GM12878 (cell line): ENCODE measurements at regions not wholly inside any gene's neighbourhood (a gene's known extent, or its start where the extent isn't known, plus 50 kb on each side); places are given as distances from the start of the nearest gene placed in this dataset.

Experiments
- BCL3 ChIP-seq: IDR thresholded peaks from 2 replicates; pipeline ENCODE4 v1.6.1; 2011; ENCODE audit warnings: borderline replicate concordance, low read depth, mild to moderate bottlenecking, moderate library complexity, low read length; ENCODE audit not compliant: insufficient read depth, poor library complexity, severe bottlenecking
- CEBPB ChIP-seq, 2 experiments: fragments of 150-350 bp in 1 of 2; IDR thresholded peaks; 2 replicates each; pipeline ENCODE4 v1.6.1; 2012 to 2014; ENCODE audit warnings: low read depth in 2 of 2, low read length in 2 of 2, borderline replicate concordance in 1 of 2, inconsistent platforms in 1 of 2
- CTCF ChIP-seq, 3 experiments: IDR thresholded peaks in 2 of 3; conservative IDR thresholded peaks in 1 of 3; 2 replicates each; pipeline ENCODE4 v1.5.1; 2011; ENCODE audit warnings: low read depth in 3 of 3, low read length in 3 of 3, mild to moderate bottlenecking in 3 of 3, control low read depth in 2 of 3, moderate library complexity in 2 of 3, inconsistent platforms in 1 of 3, mixed read lengths in 1 of 3; ENCODE audit not compliant: control insufficient read depth in 2 of 3, insufficient read depth in 1 of 3; ENCODE audit errors: extremely low read depth in 1 of 3
- ELK1 ChIP-seq: IDR thresholded peaks from 2 replicates; pipeline ENCODE4 v1.6.1; 2012; ENCODE audit warnings: low read depth, low read length, improper control_type of control experiment
- EZH2 ChIP-seq: IDR thresholded peaks from 2 replicates; pipeline ENCODE4 v1.6.1; 2012; ENCODE audit warnings: low read depth, mild to moderate bottlenecking, control low read depth, inconsistent platforms, low read length, borderline replicate concordance; ENCODE audit not compliant: control insufficient read depth
- FOS ChIP-seq: IDR thresholded peaks from 3 replicates; pipeline ENCODE4 v1.6.1; 2011; ENCODE audit warnings: borderline replicate concordance; ENCODE audit not compliant: insufficient read length; ENCODE audit errors: extremely low read depth
- HDAC6 ChIP-seq: fragments of 200-600 bp; sonication (generic); IDR thresholded peaks from one replicate; pipeline ENCODE4 v1.8.0; 2017; ENCODE audit warnings: antibody characterized with exemption; ENCODE audit not compliant: unreplicated experiment
- NRF1 ChIP-seq: conservative IDR thresholded peaks from 2 replicates; pipeline ENCODE4 v1.6.1; 2011; ENCODE audit warnings: mild to moderate bottlenecking, low read depth, low read length, improper control_type of control experiment
- PKNOX1 ChIP-seq: fragments of 450-650 bp; IDR thresholded peaks from 2 replicates; pipeline ENCODE4 v1.6.1; 2016; ENCODE audit warnings: mild to moderate bottlenecking
- REST ChIP-seq: IDR thresholded peaks from 2 replicates; pipeline ENCODE4 v1.6.1; 2012; ENCODE audit warnings: mild to moderate bottlenecking, low read depth, low read length
- SKIL ChIP-seq: fragments of 450-650 bp; IDR thresholded peaks from 2 replicates; pipeline ENCODE4 v1.6.1; 2017; ENCODE audit warnings: mild to moderate bottlenecking, low read depth, inconsistent platforms; ENCODE audit not compliant: poor library complexity, severe bottlenecking
- SREBF2 ChIP-seq: IDR thresholded peaks from 2 replicates; pipeline ENCODE4 v1.6.1; 2012; ENCODE audit warnings: mild to moderate bottlenecking, low read length
- ZNF384 ChIP-seq: IDR thresholded peaks from 2 replicates; pipeline ENCODE4 v1.6.1; 2012; ENCODE audit warnings: low read depth, mild to moderate bottlenecking, low read length, improper control_type of control experiment, borderline replicate concordance

GRCh38 chr16:22425036-22425801 lies 50.8 kb upstream of the CDR2 start:
- TF ChIP-seq SREBF2, result no peak
- no peak for TF ChIP-seq EZH2
- no peak for TF ChIP-seq CTCF (IDR thresholded peaks at IDR 0.05 in 2 of 3, conservative IDR thresholded peaks at IDR 0.05 in 1 of 3; ENCODE audit: control insufficient read depth in 2 of 3, extremely low read depth in 1 of 3, insufficient read depth in 1 of 3, low read depth in 3 of 3, low read length in 3 of 3)
- no peak for TF ChIP-seq NRF1
- TF ChIP-seq PKNOX1, result no peak
- TF ChIP-seq SKIL, result no peak
- TF ChIP-seq REST, result no peak
- TF ChIP-seq CEBPB (IDR thresholded peaks at IDR 0.05; ENCODE audit: borderline replicate concordance in 1 of 2, low read depth in 2 of 2, low read length in 2 of 2), result no peak
- no peak for TF ChIP-seq ELK1
- no peak for TF ChIP-seq FOS
- no peak for TF ChIP-seq HDAC6
- TF ChIP-seq ZNF384, result no peak
- no peak for TF ChIP-seq BCL3
